HFF-Myc (cell line): ENCODE measurements at regions not wholly inside any gene's neighbourhood (a gene's known extent, or its start where the extent isn't known, plus 50 kb on each side); places are given as distances from the start of the nearest gene placed in this dataset.
"Not testable (repeated sequence)": the region's sequence is repeated elsewhere in the genome, so short reads cannot be mapped to it uniquely, and the experiment has no call there.

ENCODE experiments used
- DNase-seq: peaks from one replicate; pipeline ENCODE4 v3.0.0-alpha.2; 2011; ENCODE audit warnings: low read depth; ENCODE audit errors: extremely low read depth
- H3K4me3 ChIP-seq: replicated peaks from 2 replicates; pipeline ENCODE4 v1.5.1; 2011; ENCODE audit warnings: low read depth, mild to moderate bottlenecking, control low read depth, low read length
- TF ChIP-seq, protein P1 (sequence below): IDR thresholded peaks from 2 replicates; pipeline ENCODE4 v1.5.1; 2012; ENCODE audit warnings: mild to moderate bottlenecking, low read depth, low read length, control low read depth; ENCODE audit errors: missing control alignments

DNA sequence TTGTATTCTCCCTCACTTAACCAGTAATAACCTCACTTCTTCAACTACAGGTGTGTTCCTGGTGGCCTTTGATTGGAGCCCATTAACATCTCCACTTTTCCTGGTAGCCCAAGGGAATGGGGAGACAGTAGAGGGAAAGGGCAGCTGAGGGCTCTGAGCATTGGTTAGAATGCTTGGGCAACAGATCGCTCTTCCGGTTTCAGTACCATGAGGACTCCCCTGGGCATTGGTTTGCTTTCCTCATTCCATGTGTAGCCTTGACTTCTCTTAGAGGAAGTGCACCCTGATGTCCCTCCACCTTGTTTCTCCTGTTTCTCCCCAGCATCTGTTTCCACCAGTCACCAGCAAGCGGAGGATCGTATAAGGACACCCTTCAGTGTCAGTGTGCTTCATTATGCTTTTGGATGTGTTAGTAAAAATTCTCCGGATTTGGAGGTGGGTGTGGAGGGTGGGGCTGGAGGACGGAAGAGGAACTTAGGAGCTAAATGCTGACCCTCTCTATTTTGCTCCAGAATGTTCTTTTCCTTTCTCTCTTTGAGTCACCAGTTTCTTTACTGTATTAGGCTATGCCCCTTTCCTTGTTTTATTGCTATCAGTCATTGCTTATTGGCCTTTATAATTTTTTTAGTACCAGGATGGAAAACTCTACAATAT lies 50.6 kb upstream of the ZNG1B start:
- not testable (repeated sequence) for H3K4me3 ChIP-seq, DNase-seq

DNA sequence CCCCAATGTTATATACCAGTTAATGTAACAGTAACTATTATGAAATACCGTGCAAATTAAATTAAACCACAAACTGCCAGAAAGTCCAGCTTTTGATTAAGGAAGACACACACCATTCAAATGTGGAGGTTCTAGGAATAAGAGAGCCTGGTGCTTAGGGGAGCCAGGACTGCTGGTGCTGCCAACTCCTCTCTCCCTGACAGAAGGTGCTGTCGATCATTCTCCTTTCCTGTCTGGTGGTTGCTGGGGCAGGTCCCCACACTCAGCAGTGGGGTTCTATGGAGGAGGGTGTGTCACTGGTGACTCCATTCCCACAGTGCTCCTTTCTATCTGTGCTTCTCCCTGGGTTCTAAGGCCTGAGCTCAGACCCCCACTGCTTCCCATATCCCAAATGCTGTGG lies 57.9 kb upstream of the ZNG1B start:
- DNase-seq, H3K4me3 ChIP-seq: not testable (repeated sequence)

DNA sequence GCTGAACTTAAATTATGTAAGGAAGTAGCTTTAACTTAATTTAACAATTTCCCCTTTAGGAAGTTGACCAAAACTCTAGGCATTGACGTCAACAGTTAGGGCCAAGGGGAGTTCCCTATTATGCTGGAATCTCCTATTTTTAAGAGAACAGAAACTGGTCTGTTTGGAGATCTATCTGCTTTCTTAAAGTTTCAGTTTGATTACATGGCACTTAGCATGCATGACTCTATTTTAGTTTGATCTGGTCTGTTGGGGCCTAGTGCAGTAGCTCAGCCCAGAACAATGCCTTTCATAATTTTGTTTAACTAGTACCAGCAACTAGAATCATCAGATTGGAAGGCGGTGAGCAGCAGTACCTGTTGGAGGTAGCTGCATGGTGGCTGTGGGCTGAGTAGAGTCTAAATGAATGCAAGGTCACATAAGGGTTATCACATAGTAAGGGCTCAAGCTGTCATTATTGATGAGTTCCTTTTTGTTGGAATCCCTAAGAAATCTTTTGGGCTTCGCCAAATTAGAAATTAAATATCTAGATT lies 60.5 kb upstream of the ZNG1B start:
- H3K4me3 ChIP-seq, result no peak overlapping the region
- no peak for DNase-seq
- TF ChIP-seq, protein P1, sequence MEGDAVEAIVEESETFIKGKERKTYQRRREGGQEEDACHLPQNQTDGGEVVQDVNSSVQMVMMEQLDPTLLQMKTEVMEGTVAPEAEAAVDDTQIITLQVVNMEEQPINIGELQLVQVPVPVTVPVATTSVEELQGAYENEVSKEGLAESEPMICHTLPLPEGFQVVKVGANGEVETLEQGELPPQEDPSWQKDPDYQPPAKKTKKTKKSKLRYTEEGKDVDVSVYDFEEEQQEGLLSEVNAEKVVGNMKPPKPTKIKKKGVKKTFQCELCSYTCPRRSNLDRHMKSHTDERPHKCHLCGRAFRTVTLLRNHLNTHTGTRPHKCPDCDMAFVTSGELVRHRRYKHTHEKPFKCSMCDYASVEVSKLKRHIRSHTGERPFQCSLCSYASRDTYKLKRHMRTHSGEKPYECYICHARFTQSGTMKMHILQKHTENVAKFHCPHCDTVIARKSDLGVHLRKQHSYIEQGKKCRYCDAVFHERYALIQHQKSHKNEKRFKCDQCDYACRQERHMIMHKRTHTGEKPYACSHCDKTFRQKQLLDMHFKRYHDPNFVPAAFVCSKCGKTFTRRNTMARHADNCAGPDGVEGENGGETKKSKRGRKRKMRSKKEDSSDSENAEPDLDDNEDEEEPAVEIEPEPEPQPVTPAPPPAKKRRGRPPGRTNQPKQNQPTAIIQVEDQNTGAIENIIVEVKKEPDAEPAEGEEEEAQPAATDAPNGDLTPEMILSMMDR, result no peak

DNA sequence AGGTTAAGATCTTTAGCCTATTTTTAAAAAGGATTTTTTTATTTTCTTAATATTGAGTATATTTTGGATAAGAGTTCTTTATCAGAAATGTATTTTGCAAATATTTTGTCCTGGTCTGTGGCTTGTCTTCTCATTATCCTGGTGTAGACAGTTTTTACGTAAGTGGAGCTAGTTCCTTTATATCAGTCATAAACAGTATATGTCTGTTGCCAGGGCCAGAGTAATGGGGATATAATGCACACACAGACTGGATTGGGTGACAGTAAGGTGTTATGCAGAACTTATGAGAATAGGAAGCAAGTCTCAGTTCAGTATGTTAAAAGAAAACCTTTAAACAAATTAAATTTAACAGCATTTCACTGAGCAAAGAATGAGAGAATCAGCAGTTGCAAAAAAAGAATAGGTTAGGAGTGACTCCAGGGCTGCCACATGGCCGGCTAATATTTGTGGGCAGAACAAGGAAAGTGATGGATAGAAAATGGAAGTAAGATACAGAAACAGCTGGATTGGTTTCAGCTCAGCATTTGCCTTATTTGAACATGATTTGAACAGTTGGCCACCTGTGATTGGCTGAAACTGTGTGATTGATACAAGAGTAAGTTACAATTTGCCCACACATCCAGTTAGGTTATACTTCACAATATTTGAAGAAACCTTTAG lies 61.1 kb upstream of the ZNG1B start:
- no peak for DNase-seq
- TF ChIP-seq, protein P1, result no peak
- H3K4me3 ChIP-seq, result no peak overlapping the region

DNA sequence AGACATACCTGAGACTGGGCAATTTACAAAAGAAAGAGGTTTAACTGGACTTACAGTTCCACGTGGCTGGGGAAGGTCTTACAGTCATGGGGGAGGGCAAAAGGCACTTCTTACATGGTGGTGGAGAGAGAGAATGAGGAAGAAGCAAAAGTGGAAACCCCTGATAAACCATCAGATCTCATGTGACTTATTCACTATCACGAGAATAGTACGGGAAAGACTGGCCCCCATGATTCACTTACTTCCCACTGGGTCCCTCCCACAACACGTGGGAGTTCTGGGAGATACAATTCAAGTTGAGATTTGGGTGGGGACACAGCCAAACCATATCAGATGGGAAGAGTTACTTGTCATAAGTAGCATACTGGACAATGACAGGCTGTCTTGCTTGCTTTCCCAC lies 62.6 kb upstream of the ZNG1B start:
- DNase-seq, H3K4me3 ChIP-seq: not testable (repeated sequence)

DNA sequence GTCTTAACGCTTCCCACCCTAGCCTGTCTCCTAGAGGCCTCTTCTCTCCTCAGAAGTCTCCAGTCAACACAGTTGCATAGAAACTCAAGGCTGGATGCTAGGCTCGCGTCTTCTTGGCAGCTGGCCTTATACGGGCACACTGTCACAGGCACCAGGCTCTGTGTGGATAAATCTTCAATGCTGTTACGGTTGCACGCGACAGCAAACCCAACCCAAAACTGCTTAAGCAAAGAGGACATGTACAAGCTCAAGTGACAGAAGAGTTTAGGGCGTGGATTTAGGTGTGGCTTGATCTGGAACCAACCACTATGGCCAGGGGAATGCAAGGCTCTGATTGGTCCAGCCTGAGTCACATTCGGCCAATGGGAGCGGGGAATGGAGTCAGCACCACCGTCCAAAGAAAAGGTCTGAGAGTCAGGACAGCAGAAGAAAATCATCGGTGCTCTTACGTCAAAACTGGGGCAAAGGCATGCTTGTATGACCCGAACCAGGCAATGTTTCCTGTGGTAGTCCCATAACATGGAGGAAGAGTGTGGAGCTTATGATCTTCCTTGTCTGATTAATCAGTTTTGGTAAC lies 65.1 kb upstream of the ZNG1B start:
- not testable (repeated sequence) for DNase-seq, H3K4me3 ChIP-seq

DNA sequence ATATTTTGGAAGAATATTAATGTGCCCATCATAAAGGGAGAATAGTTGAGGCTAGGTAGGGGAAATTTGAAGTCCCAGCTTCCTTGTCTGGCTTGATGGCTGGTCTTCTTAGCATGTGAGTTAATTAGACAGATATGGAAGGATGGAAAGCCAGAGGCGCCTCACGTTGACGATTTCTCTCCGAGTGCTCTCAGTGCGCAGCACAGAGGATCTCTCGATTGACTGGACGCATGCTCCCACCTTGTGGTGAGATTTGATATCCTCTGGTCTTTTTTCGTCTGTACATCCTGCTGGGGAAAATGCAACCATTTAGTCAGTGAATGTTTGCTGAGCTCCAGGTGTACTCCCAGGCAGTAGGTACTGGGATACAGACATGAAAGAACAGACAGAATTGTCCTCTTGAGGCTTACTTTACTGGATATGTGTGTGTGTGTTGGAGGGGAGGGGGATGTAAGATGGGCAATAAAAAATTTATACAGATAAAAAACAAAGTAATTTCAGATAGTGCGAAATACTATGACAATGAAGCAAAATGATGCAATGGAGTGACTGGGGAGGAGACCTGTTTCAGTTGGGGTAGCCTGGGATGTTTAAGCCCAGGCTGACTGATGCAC lies 66.9 kb upstream of the ZNG1B start:
- TF ChIP-seq, protein P1, result peak; percentile 61
- no peak overlapping the region for H3K4me3 ChIP-seq
- DNase-seq, result peak; percentile 69

DNA sequence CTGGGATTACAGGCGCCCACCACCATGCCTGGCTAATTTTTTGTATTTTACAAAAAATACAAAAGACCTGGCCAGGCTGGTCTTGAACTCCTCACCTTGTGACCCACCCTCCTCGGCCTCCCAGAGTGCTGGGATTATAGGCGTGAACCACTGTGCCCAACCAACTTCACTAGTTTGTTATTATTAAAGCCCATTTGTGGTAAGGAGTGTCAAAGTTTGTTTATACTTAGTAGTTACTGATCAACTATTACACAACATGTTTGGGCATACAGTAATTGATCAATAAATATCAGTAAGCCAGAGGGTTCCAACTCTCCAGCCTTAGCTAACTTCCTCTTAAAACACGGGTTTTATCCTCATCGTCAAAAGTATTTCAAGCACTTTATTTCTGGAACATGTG lies 67.5 kb upstream of the ZNG1B start:
- no peak overlapping the region for H3K4me3 ChIP-seq
- TF ChIP-seq, protein P1, result no peak
- no peak for DNase-seq

DNA sequence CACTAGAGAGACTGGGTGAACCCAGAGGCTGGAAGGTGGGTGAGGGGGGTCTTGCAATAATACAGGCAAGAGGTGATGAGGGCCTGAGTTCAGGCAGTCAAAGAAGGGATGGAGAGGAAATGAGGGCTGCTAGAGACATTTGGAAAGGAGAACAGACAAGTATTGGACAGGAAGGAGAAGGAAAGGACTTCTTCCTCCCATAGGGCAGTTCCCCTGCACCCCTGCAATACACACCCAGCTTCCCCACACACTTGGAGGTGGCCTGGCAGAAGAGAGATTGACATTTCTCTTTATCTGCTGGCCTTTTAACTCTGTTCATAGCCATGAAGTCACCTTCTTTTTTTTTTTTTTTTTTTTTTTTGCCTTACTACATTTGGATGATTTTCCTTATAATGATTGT lies 68.9 kb upstream of the ZNG1B start:
- not testable (repeated sequence) for DNase-seq, H3K4me3 ChIP-seq

DNA sequence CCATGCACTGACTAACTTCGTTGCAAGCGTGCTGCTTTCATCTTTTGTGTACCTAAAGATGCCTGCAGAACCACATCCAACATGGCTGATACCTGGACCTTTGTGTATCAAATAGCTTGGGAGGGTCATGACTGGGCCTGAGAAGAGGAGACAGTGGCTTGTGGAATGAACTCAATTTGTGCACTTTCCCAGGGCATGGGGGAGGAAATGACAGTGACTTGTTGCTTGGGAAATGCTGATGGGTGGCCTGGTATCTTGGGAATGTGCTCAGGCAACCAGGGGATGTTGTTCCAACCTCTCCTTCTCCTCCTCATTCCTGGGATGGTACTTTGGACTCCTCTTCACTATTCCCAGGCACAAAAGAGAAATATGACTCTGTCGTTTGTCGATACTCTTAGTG lies 70.7 kb upstream of the ZNG1B start:
- DNase-seq, H3K4me3 ChIP-seq: not testable (repeated sequence)

DNA sequence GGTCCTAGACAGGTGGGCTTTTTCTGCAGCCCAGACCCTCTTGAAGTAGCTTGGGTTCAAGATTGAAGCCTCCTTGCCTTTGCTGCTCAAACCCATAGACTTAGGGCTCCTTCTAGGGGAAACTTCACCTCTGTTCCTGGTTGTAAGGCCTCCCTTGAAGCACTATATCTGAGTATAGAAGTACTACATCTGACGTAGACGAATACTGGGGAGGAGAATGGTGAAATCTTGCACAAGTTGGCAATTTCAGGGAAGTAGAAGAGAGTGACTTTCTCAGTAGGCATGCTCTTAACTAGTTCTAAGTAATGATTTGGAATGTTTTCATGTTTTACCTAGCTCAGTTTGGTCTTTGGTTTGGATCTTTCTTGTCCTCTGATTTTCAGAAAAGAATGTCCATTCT lies 71.7 kb upstream of the ZNG1B start:
- DNase-seq, H3K4me3 ChIP-seq: not testable (repeated sequence)

DNA sequence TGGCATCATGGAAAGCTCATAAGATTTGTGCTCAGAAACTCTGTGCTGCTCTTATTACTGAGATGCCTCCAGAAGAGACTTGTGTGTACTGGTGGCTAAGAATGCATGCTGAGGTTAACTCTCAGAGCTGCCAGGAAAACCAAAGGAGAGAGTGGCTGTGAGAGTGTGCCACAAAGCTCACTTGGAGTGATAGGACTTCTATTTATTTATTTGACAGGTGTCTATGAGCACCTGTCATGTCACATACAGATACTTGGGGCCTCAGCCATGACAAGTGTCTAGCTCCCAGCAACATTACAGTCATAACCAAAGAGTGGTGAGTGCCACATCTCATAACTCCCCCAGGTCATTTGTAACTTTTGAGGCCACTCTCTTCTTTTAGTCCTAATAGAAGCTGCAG lies 72.2 kb upstream of the ZNG1B start:
- H3K4me3 ChIP-seq, DNase-seq: not testable (repeated sequence)
